ENCODE measurements at regions not wholly inside any gene's neighbourhood (a gene's known extent, or its start where the extent isn't known, plus 50 kb on each side); places are given as distances from the start of the nearest gene placed in this dataset.
"Not testable (repeated sequence)": the region's sequence is repeated elsewhere in the genome, so short reads cannot be mapped to it uniquely, and the experiment has no call there.

GRCh38 chr2:58700591-58700990 is 459.5 kb upstream of the FANCL start:
- in situ Hi-C loops (cut with HindIII; ENCODE audit: low pct_unique_long_range_greater_than_20kb, low sequenced_read_pairs), result no loop called here

DNA sequence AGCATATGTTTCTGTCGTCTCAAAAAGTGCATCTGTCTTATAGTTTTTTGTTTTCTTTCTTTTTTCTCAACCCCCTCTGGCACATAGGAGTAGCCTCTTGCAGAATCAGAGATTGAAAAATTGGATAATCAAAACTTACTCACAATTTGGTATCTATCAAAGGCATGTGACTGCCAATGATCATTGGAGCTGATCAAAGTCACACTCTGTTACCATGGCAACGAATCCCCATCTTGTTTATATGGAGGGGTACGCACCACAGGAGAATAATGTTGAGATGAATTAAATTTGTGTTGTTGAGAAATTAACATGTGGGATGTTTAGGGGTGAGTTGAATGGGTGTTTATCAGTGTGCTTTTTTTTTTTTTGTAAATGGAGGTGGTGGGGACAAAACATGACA is 458.3 kb upstream of the FANCL start:
- no peak for DNase-seq (ENCODE audit: low read depth, low spot score)
- in situ Hi-C loops (cut with HindIII; ENCODE audit: low pct_unique_long_range_greater_than_20kb, low sequenced_read_pairs), result no loop called here

More at GRCh38 chr2:58700591-58700990, 459.5 kb upstream of the FANCL start:
- no peak for DNase-seq (ENCODE audit: low read depth, low spot score)

GRCh38 chr2:58698620-58699019 is 457.5 kb upstream of the FANCL start:
- no peak for DNase-seq (ENCODE audit: low read depth, low spot score)
- in situ Hi-C loops (cut with HindIII; ENCODE audit: low pct_unique_long_range_greater_than_20kb, low sequenced_read_pairs), result no loop called here

- in situ Hi-C loops (cut with HindIII; ENCODE audit: low pct_unique_long_range_greater_than_20kb, low sequenced_read_pairs), result not testable (repeated sequence)
These were observed 453.0 kb upstream of the FANCL start for GRCh38 chr2:58694114-58694513.

GRCh38 chr2:58691041-58691440 is 449.9 kb upstream of the FANCL start:
- DNase-seq (ENCODE audit: low read depth, low spot score); in situ Hi-C loops (cut with HindIII; ENCODE audit: low pct_unique_long_range_greater_than_20kb, low sequenced_read_pairs): not testable (repeated sequence)

More at GRCh38 chr2:58694114-58694513, 453.0 kb upstream of the FANCL start:
- DNase-seq (ENCODE audit: low read depth, low spot score), result not testable (repeated sequence)

DNA sequence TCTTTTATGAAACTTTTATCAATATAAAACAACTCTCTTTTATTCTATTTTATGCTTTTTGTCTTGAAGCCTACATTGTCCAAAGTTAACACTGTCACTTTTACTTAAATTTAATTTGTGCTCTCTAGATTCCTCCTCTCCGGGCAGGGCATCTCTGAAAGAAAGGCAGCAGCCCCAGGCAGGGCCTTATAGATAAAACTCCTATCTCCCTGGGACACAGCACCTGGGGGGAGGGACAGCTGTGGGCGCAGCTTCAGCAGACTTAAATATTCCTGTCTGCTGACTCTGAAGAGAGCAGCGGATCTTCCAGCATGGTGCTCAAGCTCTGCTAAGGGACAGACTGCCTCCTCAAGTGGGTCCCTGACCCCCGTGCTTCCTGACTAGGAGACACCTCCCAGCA is 447.7 kb upstream of the FANCL start:
- in situ Hi-C loops (cut with HindIII; ENCODE audit: low pct_unique_long_range_greater_than_20kb, low sequenced_read_pairs), result no loop called here
- no peak for DNase-seq (ENCODE audit: low read depth, low spot score)

DNA sequence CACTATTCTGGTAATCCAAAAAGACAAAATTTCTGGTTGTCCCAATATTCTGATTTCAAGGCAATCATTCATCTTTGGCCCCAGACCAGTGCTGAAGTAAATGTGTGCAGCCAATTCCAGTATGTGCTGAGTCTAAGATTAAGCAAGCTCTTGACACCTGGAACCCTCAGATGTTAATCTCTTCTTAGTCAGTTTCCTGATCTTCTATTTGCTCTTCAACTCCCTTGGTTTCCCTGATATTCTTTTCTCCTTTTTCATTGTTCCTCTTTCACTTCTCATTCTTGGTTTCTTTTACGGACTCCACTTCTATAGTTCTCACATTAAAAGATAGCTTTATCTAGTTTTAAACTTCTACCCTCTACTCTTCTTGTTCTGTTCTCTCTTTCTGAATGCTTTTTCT is 445.7 kb upstream of the FANCL start:
- DNase-seq (ENCODE audit: low read depth, low spot score), result no peak
- in situ Hi-C loops (cut with HindIII; ENCODE audit: low pct_unique_long_range_greater_than_20kb, low sequenced_read_pairs), result no loop called here

GRCh38 chr2:58680755-58681310 is 439.7 kb upstream of the FANCL start:
- DNase-seq (ENCODE audit: low read depth, low spot score), result peak; percentile 22
- in situ Hi-C loops (cut with HindIII; ENCODE audit: low pct_unique_long_range_greater_than_20kb, low sequenced_read_pairs), result no loop called here

GRCh38 chr2:58677748-58678147 is 436.6 kb upstream of the FANCL start:
- in situ Hi-C loops (cut with HindIII; ENCODE audit: low pct_unique_long_range_greater_than_20kb, low sequenced_read_pairs), result no loop called here
- no peak for DNase-seq (ENCODE audit: low read depth, low spot score)

DNA sequence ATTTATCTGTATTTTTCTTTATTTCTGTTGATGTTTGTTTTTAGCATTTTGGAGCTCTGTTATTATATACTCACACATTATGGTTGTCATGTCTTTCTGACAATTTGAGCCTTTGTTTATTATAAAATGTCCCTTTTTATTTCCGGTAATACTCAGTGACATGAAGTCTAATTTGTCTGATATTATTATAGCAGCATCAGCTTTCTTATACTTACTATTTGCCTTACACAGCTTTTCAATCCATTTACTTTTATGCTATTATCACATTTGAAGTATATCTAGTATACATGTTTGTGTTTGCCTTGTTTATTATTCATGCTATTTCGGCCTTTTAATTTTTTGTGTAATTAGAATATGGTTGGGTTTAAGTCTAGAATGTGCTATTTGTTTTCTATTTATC is 430.6 kb upstream of the FANCL start:
- no peak for DNase-seq (ENCODE audit: low read depth, low spot score)
- in situ Hi-C loops (cut with HindIII; ENCODE audit: low pct_unique_long_range_greater_than_20kb, low sequenced_read_pairs), result no loop called here

GRCh38 chr2:58669998-58670397 is 428.9 kb upstream of the FANCL start:
- in situ Hi-C loops (cut with HindIII; ENCODE audit: low pct_unique_long_range_greater_than_20kb, low sequenced_read_pairs), result no loop called here
- no peak for DNase-seq (ENCODE audit: low read depth, low spot score)

- in situ Hi-C loops (cut with HindIII; ENCODE audit: low pct_unique_long_range_greater_than_20kb, low sequenced_read_pairs), result no loop called here
These were observed 426.1 kb upstream of the FANCL start for GRCh38 chr2:58667137-58667774.

GRCh38 chr2:58666323-58666970 is 425.3 kb upstream of the FANCL start:
- DNase-seq (ENCODE audit: low read depth, low spot score), result no peak
- in situ Hi-C loops (cut with HindIII; ENCODE audit: low pct_unique_long_range_greater_than_20kb, low sequenced_read_pairs), result no loop called here

More at GRCh38 chr2:58667137-58667774, 426.1 kb upstream of the FANCL start:
- no peak for DNase-seq (ENCODE audit: low read depth, low spot score)

GRCh38 chr2:58665154-58665553 is 424.0 kb upstream of the FANCL start:
- in situ Hi-C loops (cut with HindIII; ENCODE audit: low pct_unique_long_range_greater_than_20kb, low sequenced_read_pairs), result no loop called here
- DNase-seq (ENCODE audit: low read depth, low spot score), result no peak

DNA sequence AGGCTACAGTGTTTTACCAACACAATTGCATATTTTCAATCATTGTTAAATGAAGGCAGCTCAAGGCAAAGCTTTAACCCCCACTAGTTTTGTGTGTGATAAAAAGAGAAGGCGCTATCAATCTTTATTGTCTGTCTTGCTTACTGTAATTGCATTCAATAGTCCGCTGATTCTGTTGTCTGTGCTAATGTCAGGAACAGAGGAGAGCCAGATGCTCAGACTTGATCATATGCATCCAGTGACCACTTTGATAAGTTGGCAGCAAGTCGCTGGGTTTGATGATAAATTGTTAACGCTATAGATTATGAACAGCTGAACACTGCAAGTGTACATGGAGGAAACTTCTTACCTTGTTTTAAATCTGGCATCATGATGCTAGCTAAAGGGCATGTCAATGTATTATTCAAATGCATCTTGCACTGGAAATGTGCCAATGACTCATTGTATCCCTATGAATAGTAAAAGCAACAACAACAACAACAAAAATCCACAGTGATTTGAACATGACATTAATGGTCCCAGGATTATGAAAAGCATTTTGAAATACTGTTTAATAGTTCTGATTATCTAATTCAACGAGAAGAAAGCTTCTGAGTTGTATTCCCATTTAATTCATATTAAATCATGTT is 423.5 kb upstream of the FANCL start:
- no peak for DNase-seq (ENCODE audit: low read depth, low spot score)
- in situ Hi-C loops (cut with HindIII; ENCODE audit: low pct_unique_long_range_greater_than_20kb, low sequenced_read_pairs), result no loop called here

- no peak for DNase-seq (ENCODE audit: low read depth, low spot score)
- in situ Hi-C loops (cut with HindIII; ENCODE audit: low pct_unique_long_range_greater_than_20kb, low sequenced_read_pairs), result no loop called here
These were observed 418.9 kb upstream of the FANCL start for GRCh38 chr2:58660046-58660445.

DNA sequence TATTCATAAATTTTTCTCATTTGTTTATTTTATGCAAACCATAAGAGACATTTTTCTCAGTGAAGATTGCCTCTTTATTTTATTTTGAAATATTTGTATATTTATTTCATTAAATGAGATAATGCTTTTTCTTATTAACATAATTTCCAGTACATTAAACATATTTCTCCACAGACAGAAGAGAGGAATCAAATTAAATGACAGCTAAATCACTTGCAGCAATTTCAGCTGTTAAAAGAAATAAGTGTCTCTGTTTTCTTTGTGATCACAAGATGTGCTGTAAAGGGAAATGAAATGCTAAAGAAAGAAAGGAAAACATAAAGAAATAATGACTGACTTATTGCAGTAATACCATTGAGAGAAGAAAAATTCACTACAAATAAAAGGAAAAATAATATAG is 414.0 kb upstream of the FANCL start:
- in situ Hi-C loops (cut with HindIII; ENCODE audit: low pct_unique_long_range_greater_than_20kb, low sequenced_read_pairs), result no loop called here
- DNase-seq (ENCODE audit: low read depth, low spot score), result no peak

DNA sequence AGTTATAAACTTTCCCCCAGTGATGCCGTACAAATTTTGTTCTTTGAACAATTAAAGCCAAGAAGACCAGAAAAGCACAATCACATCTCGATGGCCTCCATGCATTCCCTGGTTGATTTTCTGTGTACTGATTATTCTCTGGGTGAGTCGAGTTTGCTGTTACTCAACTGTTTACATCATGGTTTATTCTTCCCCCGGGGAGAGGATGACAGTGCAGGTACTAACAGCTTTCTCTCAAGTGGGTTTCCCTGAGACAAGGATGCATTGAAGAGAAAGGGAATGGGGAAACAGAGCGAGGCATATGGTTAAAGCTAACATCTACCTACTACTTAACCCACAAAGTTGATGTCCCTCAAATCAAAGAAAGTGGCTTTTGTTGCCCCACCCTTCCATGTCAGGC is 410.8 kb upstream of the FANCL start:
- in situ Hi-C loops (cut with HindIII; ENCODE audit: low pct_unique_long_range_greater_than_20kb, low sequenced_read_pairs), result no loop called here
- no peak for DNase-seq (ENCODE audit: low read depth, low spot score)

GRCh38 chr2:58650781-58651180 is 409.7 kb upstream of the FANCL start:
- no peak for DNase-seq (ENCODE audit: low read depth, low spot score)
- in situ Hi-C loops (cut with HindIII; ENCODE audit: low pct_unique_long_range_greater_than_20kb, low sequenced_read_pairs), result no loop called here
